ENCODE measurements at regions not wholly inside any gene's neighbourhood (a gene's known extent, or its start where the extent isn't known, plus 50 kb on each side); places are given as distances from the start of the nearest gene placed in this dataset.

DNA sequence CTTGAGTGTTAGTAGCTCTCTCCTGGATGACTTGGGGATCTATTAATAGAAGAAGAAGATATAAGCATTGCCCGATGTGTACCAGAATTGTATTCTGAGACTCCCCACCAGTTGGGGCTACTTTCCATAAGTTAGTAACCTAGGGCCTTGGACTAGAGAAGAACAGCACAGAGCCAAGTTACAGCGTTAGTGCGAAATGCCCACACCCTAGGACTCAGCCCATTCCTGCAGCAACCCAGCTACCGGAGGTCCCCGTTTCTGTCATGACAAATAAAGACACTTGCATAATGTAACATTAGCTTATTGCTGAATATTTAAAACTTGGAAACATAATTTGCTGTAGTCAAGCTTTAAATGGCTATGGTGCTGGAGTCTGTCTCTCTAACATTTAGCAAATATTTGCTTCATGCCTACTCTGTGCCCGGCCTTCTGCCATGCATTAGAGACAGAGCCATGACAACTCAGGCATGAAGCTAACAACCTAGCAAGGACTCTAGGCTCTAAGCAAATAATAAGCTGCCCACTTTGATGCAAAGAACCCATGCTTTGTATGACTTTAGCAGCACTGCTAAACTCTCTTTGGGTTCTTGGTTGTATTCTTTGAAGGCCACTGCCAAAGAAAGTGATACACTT is 103.4 kb upstream of the COL21A1 start:
- no peak overlapping the region for H3K4ac ChIP-seq (ENCODE audit: low read depth, low read length)
- no peaks in the 10 kb centered on the region for H4K20me1 ChIP-seq (ENCODE audit: insufficient read depth, low read length)
- H3K9ac ChIP-seq (ENCODE audit: low read depth, low read length) = no peak overlapping the region
- dilution Hi-C loops (cut with HindIII; ENCODE audit: low sequenced_read_pairs, unreplicated experiment) (loop anchor here (25.0 kb wide), 1 partner anchor 237 kb away; no protein-coding TSS in a partner anchor), intact Hi-C loops (cut with micrococcal nuclease) (no loop called here), in situ Hi-C loops (cut with MboI; ENCODE audit: low sequenced_read_pairs) (loop anchor here (10.0 to 25.0 kb wide), 2 partner anchors 224 to 512 kb away; no protein-coding TSS in a partner anchor)
- ATAC-seq (ENCODE audit: low read depth) = no peak
- H2BK20ac ChIP-seq (ENCODE audit: low read depth, low read length) = no peak overlapping the region
- TF ChIP-seq, protein P1, sequence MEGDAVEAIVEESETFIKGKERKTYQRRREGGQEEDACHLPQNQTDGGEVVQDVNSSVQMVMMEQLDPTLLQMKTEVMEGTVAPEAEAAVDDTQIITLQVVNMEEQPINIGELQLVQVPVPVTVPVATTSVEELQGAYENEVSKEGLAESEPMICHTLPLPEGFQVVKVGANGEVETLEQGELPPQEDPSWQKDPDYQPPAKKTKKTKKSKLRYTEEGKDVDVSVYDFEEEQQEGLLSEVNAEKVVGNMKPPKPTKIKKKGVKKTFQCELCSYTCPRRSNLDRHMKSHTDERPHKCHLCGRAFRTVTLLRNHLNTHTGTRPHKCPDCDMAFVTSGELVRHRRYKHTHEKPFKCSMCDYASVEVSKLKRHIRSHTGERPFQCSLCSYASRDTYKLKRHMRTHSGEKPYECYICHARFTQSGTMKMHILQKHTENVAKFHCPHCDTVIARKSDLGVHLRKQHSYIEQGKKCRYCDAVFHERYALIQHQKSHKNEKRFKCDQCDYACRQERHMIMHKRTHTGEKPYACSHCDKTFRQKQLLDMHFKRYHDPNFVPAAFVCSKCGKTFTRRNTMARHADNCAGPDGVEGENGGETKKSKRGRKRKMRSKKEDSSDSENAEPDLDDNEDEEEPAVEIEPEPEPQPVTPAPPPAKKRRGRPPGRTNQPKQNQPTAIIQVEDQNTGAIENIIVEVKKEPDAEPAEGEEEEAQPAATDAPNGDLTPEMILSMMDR (conservative IDR thresholded peaks at IDR 0.05; ENCODE audit: low read depth, low read length) = no peak
- TF ChIP-seq BHLHE40 (IDR thresholded peaks at IDR 0.05; ENCODE audit: low read depth, low read length) (no peak), RCOR1 (IDR thresholded peaks at IDR 0.05; ENCODE audit: insufficient replicate concordance, low read length) (no peak), MAFK (IDR thresholded peaks at IDR 0.05; ENCODE audit: low read depth, low read length) (no peak), FOS (IDR thresholded peaks at IDR 0.05; ENCODE audit: low read depth, low read length) (no peak), CEBPB (IDR thresholded peaks at IDR 0.05; ENCODE audit: low read depth, low read length) (no peak), NFE2L2 (IDR thresholded peaks at IDR 0.05; ENCODE audit: low read depth, low read length) (no peak), SMC3 (IDR thresholded peaks at IDR 0.05; ENCODE audit: low read depth, low read length) (no peak), MXI1 (IDR thresholded peaks at IDR 0.05; ENCODE audit: borderline replicate concordance, low read depth, low read length) (no peak), RAD21 (IDR thresholded peaks at IDR 0.05; ENCODE audit: low read length) (no peak), CHD1 (IDR thresholded peaks at IDR 0.05; ENCODE audit: low read depth, low read length) (no peak), POLR2A (IDR thresholded peaks at IDR 0.05; ENCODE audit: low read depth, low read length) (no peak)
- TF ChIP-seq, protein P2, sequence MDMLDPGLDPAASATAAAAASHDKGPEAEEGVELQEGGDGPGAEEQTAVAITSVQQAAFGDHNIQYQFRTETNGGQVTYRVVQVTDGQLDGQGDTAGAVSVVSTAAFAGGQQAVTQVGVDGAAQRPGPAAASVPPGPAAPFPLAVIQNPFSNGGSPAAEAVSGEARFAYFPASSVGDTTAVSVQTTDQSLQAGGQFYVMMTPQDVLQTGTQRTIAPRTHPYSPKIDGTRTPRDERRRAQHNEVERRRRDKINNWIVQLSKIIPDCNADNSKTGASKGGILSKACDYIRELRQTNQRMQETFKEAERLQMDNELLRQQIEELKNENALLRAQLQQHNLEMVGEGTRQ (IDR thresholded peaks at IDR 0.05; ENCODE audit: low read depth, low read length) = no peak
- H3K36me3 ChIP-seq (ENCODE audit: control insufficient read depth, insufficient read depth, low read length) = no peaks in the 10 kb centered on the region
- no peak overlapping the region for H3K14ac ChIP-seq (replicated peaks; ENCODE audit: low read depth, low read length)
- H2BK5ac ChIP-seq (ENCODE audit: low read depth, low read length, poor library complexity, severe bottlenecking) = no peak overlapping the region
- H2AFZ ChIP-seq (replicated peaks; ENCODE audit: low read length, poor library complexity) = no peak overlapping the region
- no peak overlapping the region for H2BK15ac ChIP-seq (ENCODE audit: low read depth, low read length)
- peaks cover 9% of the 10 kb centered on the region; the same call in 1 of the 2 replicates for H3K4me1 ChIP-seq (ENCODE audit: control insufficient read depth, insufficient read depth, low read length)
- no peak overlapping the region for H2AK9ac ChIP-seq (replicated peaks; ENCODE audit: low read depth, low read length, poor library complexity)
- no peak overlapping the region for H3K4me3 ChIP-seq (ENCODE audit: insufficient read depth, low read depth, low read length)
- no peaks in the 10 kb centered on the region for H3K79me1 ChIP-seq (ENCODE audit: low read depth in 1 of 2, low read length in 2 of 2)
- POLR2A ChIA-PET (ENCODE audit: unreplicated experiment) = no interaction called here
- no peak overlapping the region for H3K4me2 ChIP-seq (ENCODE audit: low read depth, low read length)
- CTCF ChIA-PET = no interaction called here
- peaks cover 13% of the 10 kb centered on the region for H3K9me1 ChIP-seq (ENCODE audit: insufficient read depth, low read length)
- H2BK120ac ChIP-seq (ENCODE audit: low read depth, low read length) = no peak overlapping the region
- DNase-seq = no peak
- WGBS, 2 experiments (ENCODE audit: extremely low coverage in 2 of 2, insufficient read length in 1 of 2) = no CpG with 5 or more reads among the region's 6 CpGs
- no TSS peak for BruUV-seq (replicated peaks)
- no peak overlapping the region for H3K27ac ChIP-seq (ENCODE audit: insufficient read depth, low read length)
- no peak overlapping the region for H3K23ac ChIP-seq (ENCODE audit: low read depth, low read length)
- H4K91ac ChIP-seq (ENCODE audit: insufficient read depth, low read depth, low read length) = no peak overlapping the region
- H4K5ac ChIP-seq (ENCODE audit: low read depth, low read length) = no peak overlapping the region
- H4K8ac ChIP-seq (ENCODE audit: low read depth in 2 of 2, low read length in 2 of 2) = no peak overlapping the region
- peaks cover 4% of the 10 kb centered on the region; the same call in 1 of the 2 replicates for H3K9me3 ChIP-seq (ENCODE audit: control insufficient read depth, insufficient read depth, low read length)
- H3K18ac ChIP-seq (ENCODE audit: low read depth, low read length) = no peak overlapping the region
- no peak overlapping the region for H3K56ac ChIP-seq (ENCODE audit: extremely low read depth, insufficient read depth, low read length)
- H3K27me3 ChIP-seq (ENCODE audit: control insufficient read depth, insufficient read depth, low read length) = no peaks in the 10 kb centered on the region
- H2AK5ac ChIP-seq (ENCODE audit: low read depth, low read length) = no peak overlapping the region

All from IMR-90 (cell line).